ENCODE measurements at regions not wholly inside any gene's neighbourhood (a gene's known extent, or its start where the extent isn't known, plus 50 kb on each side); places are given as distances from the start of the nearest gene placed in this dataset.

GRCh38 chr4:35063031-35063570 lies 1181.2 kb downstream of the ARAP2 start:
- Mint-ChIP-seq H3K27ac (no peak overlapping the region), H3K4me3 (no peak overlapping the region), H3K9me3 (no peaks in the 10 kb centered on the region), H3K4me1 (no peaks in the 10 kb centered on the region), H3K36me3 (no peaks in the 10 kb centered on the region), H3K27me3 (ENCODE audit: low read depth in 3 of 3) (no peaks in the 10 kb centered on the region)
- Histone ChIP-seq H3K4me1 (ENCODE audit: control insufficient read depth in 1 of 2, insufficient read depth in 2 of 2, low read length in 2 of 2) (no peaks in the 10 kb centered on the region), H3K9ac (ENCODE audit: insufficient read depth, low read length, poor library complexity, severe bottlenecking) (no peak overlapping the region), H3K9me3 (replicated peaks in 1 of 2; ENCODE audit: control insufficient read depth in 1 of 2, insufficient read depth in 1 of 2, low read length in 2 of 2) (no peaks in the 10 kb centered on the region), H3K4me3 (replicated peaks in 1 of 3; ENCODE audit: low read depth in 2 of 3, low read length in 3 of 3) (no peak overlapping the region), H3K27ac (ENCODE audit: low read depth in 1 of 2, low read length in 2 of 2) (no peak overlapping the region), H3K4me2 (replicated peaks; ENCODE audit: extremely low read depth, low read length, poor library complexity, severe bottlenecking) (no peak overlapping the region), H2AFZ (ENCODE audit: insufficient read depth, low read depth, low read length, poor library complexity, severe bottlenecking) (no peak overlapping the region), H3K79me2 (ENCODE audit: insufficient read depth, low read length) (no peaks in the 10 kb centered on the region), H3K36me3 (replicated peaks in 1 of 2; ENCODE audit: control insufficient read depth in 1 of 2, insufficient read depth in 2 of 2, low read length in 2 of 2) (no peaks in the 10 kb centered on the region), H4K20me1 (ENCODE audit: insufficient read depth, low read length) (no peaks in the 10 kb centered on the region), H3K27me3 (ENCODE audit: control insufficient read depth in 2 of 2, insufficient read depth in 2 of 2, low read length in 2 of 2) (no peaks in the 10 kb centered on the region)
- intact Hi-C loops (cut with micrococcal nuclease), result no loop called here
- no CpG with 5 or more reads among the region's 1 CpG for WGBS (ENCODE audit: insufficient coverage)
- DNase-seq, result no peak
- no peak for TF ChIP-seq CTCF (IDR thresholded peaks at IDR 0.05)

- Histone ChIP-seq H3K36me3 (replicated peaks in 1 of 2; ENCODE audit: control insufficient read depth in 1 of 2, insufficient read depth in 2 of 2, low read length in 2 of 2) (no peaks in the 10 kb centered on the region), H2AFZ (ENCODE audit: insufficient read depth, low read depth, low read length, poor library complexity, severe bottlenecking) (no peak overlapping the region), H3K79me2 (ENCODE audit: insufficient read depth, low read length) (no peaks in the 10 kb centered on the region), H3K9me3 (replicated peaks in 1 of 2; ENCODE audit: control insufficient read depth in 1 of 2, insufficient read depth in 1 of 2, low read length in 2 of 2) (no peaks in the 10 kb centered on the region), H3K27ac (ENCODE audit: low read depth in 1 of 2, low read length in 2 of 2) (no peak overlapping the region), H3K4me3 (replicated peaks in 1 of 3; ENCODE audit: low read depth in 2 of 3, low read length in 3 of 3) (no peak overlapping the region), H3K4me1 (ENCODE audit: control insufficient read depth in 1 of 2, insufficient read depth in 2 of 2, low read length in 2 of 2) (no peaks in the 10 kb centered on the region), H3K4me2 (replicated peaks; ENCODE audit: extremely low read depth, low read length, poor library complexity, severe bottlenecking) (no peak overlapping the region), H3K27me3 (ENCODE audit: control insufficient read depth in 2 of 2, insufficient read depth in 2 of 2, low read length in 2 of 2) (no peaks in the 10 kb centered on the region), H4K20me1 (ENCODE audit: insufficient read depth, low read length) (no peaks in the 10 kb centered on the region), H3K9ac (ENCODE audit: insufficient read depth, low read length, poor library complexity, severe bottlenecking) (no peak overlapping the region)
- no peaks in the 10 kb centered on the region for H3K36me3 Mint-ChIP-seq
- H3K4me1 Mint-ChIP-seq, result no peaks in the 10 kb centered on the region
- no peak for TF ChIP-seq CTCF (IDR thresholded peaks at IDR 0.05)
- H3K4me3 Mint-ChIP-seq, result no peak overlapping the region
- H3K9me3 Mint-ChIP-seq, result peaks cover 0 to 2% (median 0%) of the 10 kb centered on the region in 7 donors
- intact Hi-C loops (cut with micrococcal nuclease), result no loop called here
- 80% methylated on average over 1 of the region's 4 CpGs for WGBS (ENCODE audit: insufficient coverage)
- no peak overlapping the region for H3K27ac Mint-ChIP-seq
- no peaks in the 10 kb centered on the region for H3K27me3 Mint-ChIP-seq (ENCODE audit: low read depth in 3 of 3)
- DNase-seq, result no peak
These were observed 1177.9 kb downstream of the ARAP2 start for GRCh38 chr4:35066406-35066805.
